H9 (cell line): ENCODE measurements at regions not wholly inside any gene's neighbourhood (a gene's known extent, or its start where the extent isn't known, plus 50 kb on each side); places are given as distances from the start of the nearest gene placed in this dataset.

Source experiments
- DNase-seq: peaks from one replicate; pipeline ENCODE4 v3.0.0-alpha.2; 2017
- H2AFZ ChIP-seq: one replicate; pipeline ENCODE4 v1.6.1; 2013; ENCODE audit warnings: mild to moderate bottlenecking, low read length, control low read depth, moderate library complexity
- H2AK5ac ChIP-seq: 2 replicates; pipeline ENCODE4 v1.6.1; 2013; ENCODE audit warnings: low read length, control low read depth, mixed read lengths; ENCODE audit not compliant: insufficient read length
- H2BK120ac ChIP-seq: one replicate; pipeline ENCODE4 v1.6.1; 2013; ENCODE audit warnings: low read depth, mild to moderate bottlenecking, low read length, control low read depth, inconsistent platforms; ENCODE audit not compliant: poor library complexity, severe bottlenecking
- H2BK12ac ChIP-seq: 2 replicates; pipeline ENCODE4 v1.6.1; 2013; ENCODE audit warnings: low read length, control low read depth, mixed read lengths, low read depth; ENCODE audit not compliant: insufficient read length
- H2BK15ac ChIP-seq: 2 replicates; pipeline ENCODE4 v1.6.1; 2013; ENCODE audit warnings: low read depth, low read length, control low read depth
- H2BK20ac ChIP-seq: one replicate; pipeline ENCODE4 v1.6.1; 2013; ENCODE audit warnings: low read depth, mild to moderate bottlenecking, low read length, control low read depth, inconsistent platforms; ENCODE audit not compliant: poor library complexity, severe bottlenecking
- H2BK5ac ChIP-seq: 2 replicates; pipeline ENCODE4 v1.6.1; 2013; ENCODE audit warnings: low read length, control low read depth, mixed read lengths; ENCODE audit not compliant: insufficient read length
- H3K14ac ChIP-seq: 2 replicates; pipeline ENCODE4 v1.6.1; 2013; ENCODE audit warnings: low read length, control low read depth; ENCODE audit not compliant: insufficient read depth
- H3K18ac ChIP-seq: 2 replicates; pipeline ENCODE4 v1.6.1; 2013; ENCODE audit warnings: low read depth, mild to moderate bottlenecking, mixed read lengths, low read length, control low read depth; ENCODE audit not compliant: insufficient read length
- H3K23ac ChIP-seq: 2 replicates; pipeline ENCODE4 v1.6.1; 2013; ENCODE audit warnings: low read length, control low read depth, mixed read lengths, low read depth; ENCODE audit not compliant: insufficient read length
- H3K23me2 ChIP-seq: 2 replicates; pipeline ENCODE4 v1.6.1; 2013; ENCODE audit warnings: low read depth, mild to moderate bottlenecking, mixed read lengths, low read length, control low read depth; ENCODE audit not compliant: insufficient read length, poor library complexity, severe bottlenecking
- H3K27ac ChIP-seq: 2 replicates; pipeline ENCODE4 v1.5.1; 2013; ENCODE audit warnings: low read length, control low read depth, mixed read lengths, low read depth; ENCODE audit not compliant: insufficient read length
- H3K27me3 ChIP-seq: 2 replicates; pipeline ENCODE4 v1.6.1; 2013; ENCODE audit warnings: low read length, control low read depth, inconsistent platforms; ENCODE audit not compliant: insufficient read depth
- H3K4ac ChIP-seq: 2 replicates; pipeline ENCODE4 v1.6.1; 2013; ENCODE audit warnings: low read depth, mild to moderate bottlenecking, control low read depth, inconsistent platforms, low read length, moderate library complexity
- H3K4me1 ChIP-seq: 2 replicates; pipeline ENCODE4 v1.6.1; 2013; ENCODE audit warnings: low read length, control low read depth, inconsistent platforms; ENCODE audit not compliant: insufficient read depth
- H3K4me2 ChIP-seq: 2 replicates; pipeline ENCODE4 v1.6.1; 2013; ENCODE audit warnings: low read length, control low read depth, mixed read lengths; ENCODE audit not compliant: insufficient read length, insufficient read depth
- H3K56ac ChIP-seq: 2 replicates; pipeline ENCODE4 v1.6.1; 2013; ENCODE audit warnings: low read depth, mild to moderate bottlenecking, mixed read lengths, low read length, control low read depth; ENCODE audit not compliant: insufficient read length
- H3K79me1 ChIP-seq: 2 replicates; pipeline ENCODE4 v1.6.1; 2013; ENCODE audit warnings: low read depth, mild to moderate bottlenecking, moderate library complexity, low read length, control low read depth, inconsistent platforms; ENCODE audit not compliant: insufficient read depth, poor library complexity, severe bottlenecking
- H3K79me2 ChIP-seq: 2 replicates; pipeline ENCODE4 v1.6.1; 2013; ENCODE audit warnings: low read length, control low read depth, inconsistent platforms; ENCODE audit not compliant: insufficient read depth
- H3K9ac ChIP-seq: 2 replicates; pipeline ENCODE4 v1.6.1; 2013; ENCODE audit warnings: low read length, control low read depth, mixed read lengths; ENCODE audit not compliant: insufficient read length; ENCODE audit errors: extremely low read depth
- H3K9me3 ChIP-seq: one replicate; pipeline ENCODE4 v1.6.1; 2013; ENCODE audit warnings: low read depth, low read length, inconsistent platforms; ENCODE audit not compliant: control insufficient read depth
- H3T11ph ChIP-seq: one replicate; pipeline ENCODE4 v1.6.1; 2013; ENCODE audit warnings: mild to moderate bottlenecking, low read length, control low read depth, inconsistent platforms
- H4K20me1 ChIP-seq: one replicate; pipeline ENCODE4 v1.6.1; 2013; ENCODE audit not compliant: control insufficient read depth, insufficient read length, insufficient read depth
- H4K5ac ChIP-seq: 2 replicates; pipeline ENCODE4 v1.6.1; 2013; ENCODE audit warnings: low read depth, mild to moderate bottlenecking, mixed read lengths, low read length, control low read depth; ENCODE audit not compliant: insufficient read length
- H4K8ac ChIP-seq: replicated peaks from 2 replicates; pipeline ENCODE4 v1.6.1; 2013; ENCODE audit warnings: low read length, control low read depth, mixed read lengths, low read depth; ENCODE audit not compliant: insufficient read length
- H4K91ac ChIP-seq: 2 replicates; pipeline ENCODE4 v1.6.1; 2013; ENCODE audit warnings: low read depth, mild to moderate bottlenecking, moderate library complexity, mixed read lengths, low read length, control low read depth; ENCODE audit not compliant: insufficient read length
- H3K27ac Mint-ChIP-seq, 3 experiments: 2 replicates in 2 of 3; 3 replicates in 1 of 3; pipeline ENCODE4 v1.8.0; 2020 to 2021; ENCODE audit warnings: mixed read lengths in 3 of 3, mild to moderate bottlenecking in 1 of 3, moderate library complexity in 1 of 3
- H3K27me3 Mint-ChIP-seq: 2 replicates; pipeline ENCODE4 v1.8.0; 2021; ENCODE audit warnings: low read depth, mild to moderate bottlenecking, moderate library complexity, mixed read lengths
- H3K36me3 Mint-ChIP-seq, 3 experiments: 2 replicates in 2 of 3; 3 replicates in 1 of 3; pipeline ENCODE4 v1.8.0; 2020 to 2021; ENCODE audit warnings: low read depth in 3 of 3, mixed read lengths in 3 of 3; ENCODE audit not compliant: insufficient read depth in 1 of 3
- H3K4me1 Mint-ChIP-seq, 2 experiments: 2 replicates each; pipeline ENCODE4 v1.8.0; 2020; ENCODE audit warnings: mixed read lengths in 2 of 2
- H3K4me3 Mint-ChIP-seq, 2 experiments: 2 replicates in 1 of 2; 3 replicates in 1 of 2; pipeline ENCODE4 v1.8.0; 2020 to 2021; ENCODE audit warnings: mild to moderate bottlenecking in 2 of 2, mixed read lengths in 2 of 2, moderate library complexity in 1 of 2
- H3K9me3 Mint-ChIP-seq, 2 experiments: 2 replicates in 1 of 2; 3 replicates in 1 of 2; pipeline ENCODE4 v1.8.0; 2020; ENCODE audit warnings: mild to moderate bottlenecking in 2 of 2, mixed read lengths in 2 of 2, moderate library complexity in 1 of 2
- CTCF ChIP-seq: fragments of 200-600 bp; sonication (generic); conservative IDR thresholded peaks from 3 replicates; pipeline ENCODE4 v1.8.0; 2021; ENCODE audit warnings: antibody characterized with exemption, mild to moderate bottlenecking
- WGBS: extraction: QIAGEN DNeasy Blood & Tissue Kit; methylation state at CpG from one replicate; pipeline ENCODE4 v1.1.7; 2013; ENCODE audit warnings: missing lambda C conversion rate, low lambda C conversion rate, mixed read lengths; ENCODE audit not compliant: insufficient read length; ENCODE audit errors: extremely low coverage; 5-methylcytosine and 5-hydroxymethylcytosine counted together

- H2BK12ac ChIP-seq, result no peak overlapping the region
- no peak overlapping the region for H4K91ac ChIP-seq
- H3K18ac ChIP-seq, result no peak overlapping the region
- no peak overlapping the region for H2BK120ac ChIP-seq
- H4K5ac ChIP-seq, result no peak overlapping the region
- no peak overlapping the region for H3K56ac ChIP-seq
- H3K27me3 Mint-ChIP-seq, result no peaks in the 10 kb centered on the region
- H2AFZ ChIP-seq, result no peak overlapping the region
- no peaks in the 10 kb centered on the region for H3K79me1 ChIP-seq
- no peak overlapping the region for H3K4me2 ChIP-seq
- no peak overlapping the region for H3K4me3 Mint-ChIP-seq
- no peak for DNase-seq
- no peaks in the 10 kb centered on the region for H3K9me3 ChIP-seq
- no peak overlapping the region for H3T11ph ChIP-seq
- no peaks in the 10 kb centered on the region for H3K36me3 Mint-ChIP-seq
- TF ChIP-seq CTCF, result no peak
- no peak overlapping the region for H2BK20ac ChIP-seq
- H2BK15ac ChIP-seq, result no peak overlapping the region
- H4K8ac ChIP-seq, result no peak overlapping the region
- no CpG with 5 or more reads among the region's 14 CpGs for WGBS
- H3K27me3 ChIP-seq, result no peaks in the 10 kb centered on the region
- H2BK5ac ChIP-seq, result no peak overlapping the region
- H4K20me1 ChIP-seq, result no peaks in the 10 kb centered on the region
- no peak overlapping the region for H3K27ac Mint-ChIP-seq
- H3K4me1 Mint-ChIP-seq, result no peaks in the 10 kb centered on the region
- no peaks in the 10 kb centered on the region for H3K9me3 Mint-ChIP-seq
- no peak overlapping the region for H3K4ac ChIP-seq
- H3K4me1 ChIP-seq, result no peaks in the 10 kb centered on the region
- no peak overlapping the region for H3K23ac ChIP-seq
- H3K23me2 ChIP-seq, result no peaks in the 10 kb centered on the region
- H3K9ac ChIP-seq, result no peak overlapping the region
- H2AK5ac ChIP-seq, result no peak overlapping the region
- H3K79me2 ChIP-seq, result no peaks in the 10 kb centered on the region
- H3K14ac ChIP-seq, result no peak overlapping the region
- no peak overlapping the region for H3K27ac ChIP-seq
Measured at GRCh38 chr15:85274315-85275050, 105.9 kb upstream of the AKAP13 start.
